GM19328 (cell line): ENCODE measurements at regions not wholly inside any gene's neighbourhood (a gene's known extent, or its start where the extent isn't known, plus 50 kb on each side); places are given as distances from the start of the nearest gene placed in this dataset.

ENCODE experiments used
- ATAC-seq: cut with Tn5 transposase; IDR thresholded peaks from one replicate; pipeline ENCODE4 v1.9.1; 2021; ENCODE audit warnings: mild to moderate bottlenecking, moderate library complexity; ENCODE audit not compliant: unreplicated experiment

DNA sequence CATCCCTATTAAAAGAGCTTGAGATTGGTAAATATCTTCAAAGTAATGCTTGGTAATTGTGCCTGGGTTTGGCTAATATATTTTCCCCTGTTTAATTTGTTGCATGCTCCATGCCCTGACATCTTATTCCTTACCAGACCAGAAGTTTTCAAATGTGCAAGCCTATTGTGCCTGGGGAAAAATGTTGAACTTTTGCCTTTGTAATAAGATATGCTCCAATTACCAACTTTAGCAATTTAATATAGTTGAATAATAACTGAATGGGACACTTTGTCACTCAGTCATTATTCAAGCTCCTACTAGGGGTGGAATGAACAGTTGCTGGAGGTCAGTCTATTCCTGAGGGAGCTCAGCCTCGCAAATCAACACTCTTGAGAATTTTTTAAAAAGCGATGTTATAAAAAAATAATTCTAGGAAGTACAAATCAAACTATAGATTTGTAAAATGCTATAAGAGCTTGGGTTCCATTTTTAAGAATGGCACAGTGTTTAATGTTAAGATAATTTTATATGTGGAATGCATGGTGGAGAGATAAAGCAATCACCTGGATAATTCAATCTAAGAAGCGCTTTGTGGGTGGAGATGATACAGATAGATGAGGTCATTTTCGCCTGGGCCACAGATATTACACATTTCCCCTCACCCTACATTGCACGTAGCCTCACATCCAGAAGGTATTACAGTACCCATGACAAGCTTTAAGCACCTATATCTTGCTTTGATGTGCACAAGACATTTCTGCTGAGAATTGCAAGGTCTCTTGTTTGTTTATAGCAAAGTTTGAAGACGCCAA lies 231.8 kb downstream of the PIK3R1 start:
- ATAC-seq: no peak

DNA sequence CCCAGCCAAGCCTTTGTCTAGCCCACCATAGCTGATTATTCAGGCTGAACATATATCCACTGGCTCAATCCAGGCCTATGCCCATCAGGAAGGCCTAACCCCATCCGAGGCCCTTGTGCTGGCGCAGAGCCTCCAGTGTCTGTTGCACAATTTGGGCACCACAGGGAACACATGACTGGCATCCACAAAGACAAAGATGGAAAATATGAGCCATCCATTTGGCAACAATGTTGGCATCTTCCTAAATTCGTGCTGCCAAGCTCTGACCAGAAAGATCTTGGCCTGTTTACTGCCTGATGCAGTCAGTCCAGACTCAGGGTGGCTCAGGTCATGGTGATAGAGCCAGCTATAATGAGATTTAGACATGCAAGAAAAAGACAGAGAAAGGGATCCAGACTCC lies 233.8 kb downstream of the PIK3R1 start:
- no peak for ATAC-seq

DNA sequence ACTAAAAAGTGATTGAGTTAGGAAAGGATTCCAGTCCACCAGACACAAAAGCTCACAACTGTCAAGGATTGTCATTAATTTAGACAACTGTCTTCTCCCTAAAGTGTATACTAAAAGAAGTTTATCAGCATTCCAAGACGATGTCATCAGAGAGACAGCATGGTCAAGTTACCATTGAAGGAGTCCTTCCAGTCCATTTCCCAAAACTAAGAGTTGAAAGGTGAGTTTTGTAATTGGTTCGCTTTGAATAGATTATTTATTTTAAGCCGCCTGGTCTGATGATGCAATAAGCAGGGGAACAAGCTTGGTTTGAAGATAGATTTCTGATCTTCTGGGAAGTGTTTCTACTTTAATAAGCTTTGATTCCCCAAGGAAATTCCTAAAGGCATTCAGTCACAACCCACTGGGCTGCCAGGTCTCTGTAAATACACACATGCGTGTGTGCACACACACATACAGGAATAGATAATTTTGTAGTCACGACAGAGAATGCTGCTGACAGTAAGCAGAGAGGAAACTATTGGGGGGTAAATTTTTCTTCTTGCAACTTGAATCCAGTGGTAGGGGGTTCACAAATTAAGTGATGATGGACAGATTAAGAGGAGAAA lies 234.8 kb downstream of the PIK3R1 start:
- ATAC-seq: no peak

DNA sequence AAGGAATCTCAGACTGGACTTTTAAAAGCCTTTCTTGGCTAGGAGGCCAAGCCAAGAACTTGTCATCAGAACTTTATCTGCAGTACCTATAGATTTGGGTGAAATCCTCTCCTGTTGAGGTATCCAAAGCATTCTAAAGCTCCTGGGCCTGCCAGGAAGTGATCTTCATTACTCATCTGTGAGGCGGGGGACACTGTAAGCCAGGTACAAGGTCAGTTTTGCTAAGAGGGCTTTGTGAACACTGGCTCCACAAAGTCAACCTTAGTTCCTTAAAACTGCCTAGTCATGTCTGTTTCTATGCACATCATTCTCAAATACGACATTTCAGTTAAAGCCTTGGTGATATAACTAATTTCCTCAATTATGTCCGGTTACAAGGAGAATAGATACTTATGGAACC lies 236.7 kb downstream of the PIK3R1 start:
- ATAC-seq: no peak

DNA sequence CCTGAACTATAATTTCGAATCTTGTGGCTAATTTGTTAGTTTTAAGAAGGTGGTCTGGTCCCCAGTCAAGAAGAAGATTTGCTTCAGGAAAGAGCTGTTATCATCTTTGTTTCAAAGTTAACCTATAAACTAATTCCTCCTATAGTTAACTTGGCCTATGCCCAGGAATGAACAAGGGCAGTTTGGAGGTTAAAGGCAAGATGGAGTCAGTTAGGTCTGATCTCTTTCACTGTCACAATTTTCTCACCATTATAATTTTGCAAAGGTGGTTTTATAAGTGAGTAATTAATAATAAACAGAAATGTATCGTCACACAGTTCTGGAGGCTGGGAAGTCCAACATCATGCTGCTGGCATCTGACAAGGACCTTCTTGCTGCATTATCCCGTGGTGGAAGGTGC lies 238.6 kb downstream of the PIK3R1 start:
- ATAC-seq: no peak

DNA sequence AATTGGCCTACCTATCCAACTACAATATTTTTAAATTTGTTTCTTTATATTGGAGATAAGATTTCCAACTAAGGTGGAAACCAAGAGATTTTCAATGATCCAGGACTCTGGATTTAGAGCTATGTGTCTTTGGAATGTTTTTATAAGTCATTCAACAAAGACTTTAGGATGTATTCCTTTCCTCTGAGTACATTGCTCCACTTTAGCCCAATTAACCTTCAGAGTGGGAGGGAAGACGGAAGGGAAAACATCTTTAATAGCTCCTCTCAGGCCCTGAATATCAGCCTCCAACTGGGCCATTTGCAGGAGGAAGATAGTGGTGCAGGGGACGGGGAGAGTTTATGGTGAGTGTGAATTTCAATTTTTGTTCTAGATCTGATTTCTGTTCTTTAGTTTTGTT lies 239.2 kb downstream of the PIK3R1 start:
- no peak for ATAC-seq

DNA sequence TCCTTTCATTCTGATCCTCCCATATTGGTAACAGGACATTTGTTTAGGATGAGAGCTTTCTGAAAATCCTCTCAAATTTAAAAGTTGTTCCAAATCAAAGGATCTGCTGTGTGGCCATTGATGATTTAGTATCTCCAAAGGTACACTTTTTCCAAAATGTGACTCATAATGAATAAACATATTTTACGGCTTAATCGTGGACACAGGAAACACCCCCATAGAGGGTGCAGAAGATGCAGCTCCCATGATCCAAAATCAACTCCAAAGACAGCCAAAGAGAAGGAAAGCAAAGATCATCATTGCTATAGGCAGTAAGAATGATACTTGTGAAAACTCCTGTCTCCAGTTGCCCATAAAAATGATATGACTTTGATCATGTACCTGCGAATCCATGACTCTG lies 239.7 kb downstream of the PIK3R1 start:
- ATAC-seq: no peak

DNA sequence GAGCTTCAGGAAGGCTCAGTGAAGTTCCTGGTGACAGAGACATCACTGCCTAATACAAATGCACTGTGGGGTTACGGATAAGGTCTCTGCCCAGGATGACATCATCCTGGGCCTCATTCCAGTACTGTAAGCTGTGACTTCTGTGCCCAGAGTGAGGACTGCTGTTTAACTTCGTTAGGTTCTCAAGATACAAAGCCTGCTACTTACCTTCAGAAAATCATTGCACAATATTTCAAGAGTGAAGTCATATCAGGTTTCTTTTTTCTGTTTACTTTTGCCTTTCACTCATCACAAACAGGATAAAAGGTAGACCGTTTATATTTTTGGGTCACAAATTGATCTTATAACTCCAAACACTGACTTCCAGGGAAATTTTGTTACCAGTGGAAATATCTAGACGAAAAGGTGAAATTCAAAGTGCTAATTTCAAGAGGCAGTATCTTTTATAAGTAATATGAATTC lies 241.2 kb downstream of the PIK3R1 start:
- ATAC-seq: no peak

DNA sequence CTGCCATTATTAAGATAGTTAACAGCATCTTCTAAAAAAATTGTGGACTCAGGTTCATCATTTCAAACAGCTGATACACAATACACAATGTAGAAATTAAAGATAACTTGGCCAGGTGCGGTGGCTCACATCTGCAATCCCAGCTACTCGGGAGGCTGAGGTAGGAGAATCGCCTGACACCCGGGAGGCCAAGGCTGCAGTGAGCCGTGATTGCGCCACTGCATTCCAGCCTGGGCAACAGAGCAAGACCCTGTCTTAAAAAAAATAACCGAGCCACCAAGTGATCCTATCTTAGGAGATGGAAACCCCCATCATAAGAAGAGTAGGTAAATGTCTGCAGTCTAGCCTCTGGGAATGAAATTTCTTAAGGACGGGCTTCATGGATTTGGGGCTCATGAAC lies 241.7 kb downstream of the PIK3R1 start:
- ATAC-seq: no peak

DNA sequence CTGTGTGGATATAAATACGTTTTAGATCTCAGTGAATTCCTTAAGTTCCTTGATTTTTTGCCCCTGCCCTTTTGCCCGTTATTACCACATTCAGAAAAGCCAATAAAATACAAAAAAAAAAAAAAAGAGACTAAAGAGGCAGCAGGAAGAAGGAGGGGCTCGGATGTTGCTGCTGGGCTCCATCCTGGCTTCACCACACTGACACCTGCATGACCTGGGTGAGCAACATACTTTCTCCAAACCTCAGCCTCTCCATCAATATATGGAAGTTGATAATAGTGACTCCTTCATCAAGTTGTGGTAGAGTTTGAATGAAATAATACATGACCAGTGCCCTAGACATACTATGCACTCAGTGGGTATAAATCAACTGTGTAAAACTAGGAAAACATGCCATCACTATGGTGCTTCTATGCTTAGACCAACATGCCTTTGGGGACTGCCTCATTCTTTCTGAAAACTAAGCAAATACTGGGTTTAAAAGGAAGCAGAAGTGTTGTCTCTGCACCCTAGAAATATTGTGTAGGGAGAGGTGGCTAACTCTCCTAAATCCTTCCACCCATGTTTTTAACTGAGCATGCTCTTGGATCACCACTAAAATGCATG lies 243.0 kb downstream of the PIK3R1 start:
- ATAC-seq: no peak

DNA sequence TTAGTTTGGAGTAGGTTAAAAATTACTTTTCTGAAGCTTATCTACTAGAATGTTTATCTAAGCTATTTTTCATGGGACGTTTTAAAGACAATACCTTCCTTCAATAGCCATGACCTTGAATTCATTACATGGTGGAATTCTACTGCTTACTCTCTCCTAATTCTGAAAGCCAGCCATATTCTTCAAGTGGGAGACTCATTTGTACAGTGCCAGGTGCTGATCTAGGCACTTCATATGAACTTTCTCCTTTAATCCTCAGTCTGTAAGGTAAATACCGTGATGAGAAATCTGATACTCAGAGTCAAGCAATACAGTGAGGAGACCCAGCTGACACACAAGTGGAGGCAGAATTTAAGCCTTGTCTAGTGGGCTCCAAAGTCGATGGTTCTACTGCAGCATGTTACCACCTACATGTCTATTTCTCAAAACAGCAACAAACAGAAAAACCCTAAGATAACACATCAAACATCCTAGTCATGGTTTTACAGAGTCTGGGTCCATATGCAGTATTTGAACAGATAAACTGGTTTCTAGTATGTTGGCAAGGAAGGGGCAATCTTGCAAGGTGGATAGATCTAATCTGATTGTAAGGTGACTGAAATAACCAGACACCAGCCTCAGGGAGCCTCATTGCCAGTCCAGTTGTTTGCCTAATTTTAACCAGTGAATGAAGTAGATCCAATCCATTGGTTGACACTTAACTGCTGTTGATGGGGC lies 243.7 kb downstream of the PIK3R1 start:
- no peak for ATAC-seq

DNA sequence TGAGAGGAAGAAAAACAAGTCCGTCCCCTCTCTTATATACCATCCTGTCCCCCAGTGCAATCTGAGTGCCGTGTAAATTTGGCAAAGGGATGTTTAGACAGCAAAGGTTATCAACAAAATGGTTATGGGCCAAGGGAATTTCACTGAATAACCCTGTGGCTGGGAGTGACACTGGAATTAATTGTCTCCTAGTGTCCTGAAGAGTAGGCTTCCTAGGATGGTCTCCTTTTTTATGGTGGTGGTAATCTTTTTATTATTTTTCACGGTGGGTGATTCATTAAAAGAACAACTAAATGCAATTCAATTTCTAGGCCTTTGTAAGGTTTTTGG lies 244.2 kb downstream of the PIK3R1 start:
- no peak for ATAC-seq

DNA sequence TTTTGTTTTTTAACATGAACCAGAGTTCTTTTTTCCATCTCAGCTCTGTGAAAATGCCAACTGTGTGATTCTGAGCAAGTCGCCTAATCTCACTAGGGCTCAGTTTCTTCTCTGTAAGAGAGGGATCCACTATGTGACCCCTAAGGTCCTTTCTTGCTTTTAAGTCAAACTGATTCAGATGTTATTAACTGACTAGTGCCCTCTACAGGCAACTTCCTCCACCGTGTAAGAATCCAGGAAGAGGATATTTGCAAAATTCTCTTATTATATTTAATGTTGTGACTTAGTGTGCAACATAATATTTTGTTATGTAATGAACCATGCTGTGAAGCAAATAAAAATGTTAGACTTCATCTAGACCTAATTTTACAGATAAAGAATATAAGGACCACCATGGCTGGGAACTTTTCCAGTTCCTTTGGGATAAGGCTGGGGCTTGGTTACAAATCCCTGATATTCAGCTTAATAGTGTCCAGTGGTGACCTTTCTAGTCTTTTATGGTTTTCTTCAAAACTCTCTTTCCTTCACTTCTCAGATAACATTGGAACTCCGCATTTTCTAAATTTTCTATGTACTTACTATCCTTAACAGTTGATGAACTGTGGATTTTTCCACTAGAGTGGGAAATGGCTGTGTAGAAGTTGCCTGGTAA lies 244.7 kb downstream of the PIK3R1 start:
- no peak for ATAC-seq

DNA sequence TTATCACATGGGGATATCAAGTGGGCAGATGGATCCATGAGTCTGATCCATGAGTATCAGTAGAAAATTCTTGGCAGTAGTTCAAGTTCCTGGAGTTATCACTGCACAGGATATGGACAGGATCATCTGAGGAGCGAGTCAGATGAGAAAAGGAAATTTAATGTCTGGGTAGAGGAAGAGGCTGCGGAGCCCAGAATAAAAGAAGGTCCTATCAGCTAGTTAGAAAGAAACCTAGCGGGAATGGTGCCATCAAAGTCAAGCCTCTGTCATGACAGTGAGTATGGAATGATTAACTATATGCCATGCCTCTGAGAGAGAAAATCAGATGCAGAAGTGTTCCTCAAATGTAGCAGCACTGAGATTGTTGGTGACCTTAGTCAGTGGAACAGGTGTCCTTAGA lies 248.1 kb downstream of the PIK3R1 start:
- no peak for ATAC-seq

DNA sequence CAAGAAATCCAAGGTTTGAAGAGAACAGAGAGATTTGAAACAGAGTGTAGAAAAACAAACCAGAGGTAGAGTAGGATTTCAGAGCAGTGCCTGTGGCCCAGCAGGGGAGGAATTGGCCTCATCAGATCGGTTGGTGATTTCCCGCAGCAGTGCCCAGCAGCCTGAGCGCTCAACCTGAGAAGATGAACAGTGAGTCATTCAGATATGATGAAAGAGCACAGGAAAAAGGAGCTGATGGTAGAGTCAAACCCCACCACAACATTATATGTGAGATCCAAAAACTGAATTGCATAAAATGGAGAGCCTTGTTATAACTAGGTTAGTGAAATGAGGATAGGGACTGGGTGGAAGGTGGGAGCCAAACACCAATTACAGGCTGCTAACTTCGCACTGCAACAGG lies 248.9 kb downstream of the PIK3R1 start:
- no peak for ATAC-seq

DNA sequence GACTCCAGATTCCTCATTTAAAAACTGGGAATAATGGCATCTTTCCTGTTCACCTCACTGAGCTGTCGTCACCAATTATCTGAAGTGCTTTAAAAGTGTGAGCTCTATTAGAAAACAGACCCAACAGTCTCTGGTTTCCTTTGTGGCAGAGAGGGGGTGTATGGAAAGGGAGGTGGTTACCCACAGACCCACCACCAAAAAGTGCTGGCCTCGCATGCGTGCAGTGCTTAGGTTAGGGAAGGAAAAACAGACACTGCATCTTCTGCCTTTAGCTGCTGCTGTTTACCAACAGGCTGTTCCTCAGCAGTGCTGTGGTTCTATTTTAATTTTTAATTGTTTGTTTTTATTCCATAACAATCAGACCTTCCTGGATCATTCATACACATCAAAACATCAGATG lies 249.6 kb downstream of the PIK3R1 start:
- no peak for ATAC-seq

DNA sequence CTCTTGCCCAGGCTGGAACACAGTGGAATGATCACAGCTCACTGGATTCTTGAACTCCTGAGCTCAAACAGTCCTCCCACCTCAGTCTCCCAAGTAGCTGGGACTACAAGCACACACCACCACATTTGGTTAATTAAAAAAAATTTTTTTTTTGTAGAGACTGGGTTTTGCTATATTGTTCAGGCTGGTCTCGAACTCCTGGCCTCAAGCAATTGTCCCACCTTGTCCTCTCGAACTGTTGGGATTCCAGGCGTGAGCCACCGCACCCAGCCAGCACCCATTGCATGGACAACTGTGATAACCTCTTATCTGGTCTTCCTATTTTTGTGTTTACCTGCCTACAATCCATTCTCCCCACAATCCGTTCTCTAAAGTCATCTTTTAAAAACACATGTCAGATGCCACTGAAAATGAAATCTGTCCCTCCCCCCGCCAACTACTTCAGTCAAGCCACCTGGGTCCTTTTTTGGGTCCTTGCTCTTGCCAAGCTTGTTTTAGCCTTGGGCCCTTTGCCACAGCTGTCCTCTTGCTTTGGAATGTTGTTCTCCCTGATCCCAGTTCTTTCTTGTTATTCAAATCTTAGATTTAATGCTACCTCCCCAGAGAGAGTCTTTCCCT lies 250.5 kb downstream of the PIK3R1 start:
- ATAC-seq: no peak

DNA sequence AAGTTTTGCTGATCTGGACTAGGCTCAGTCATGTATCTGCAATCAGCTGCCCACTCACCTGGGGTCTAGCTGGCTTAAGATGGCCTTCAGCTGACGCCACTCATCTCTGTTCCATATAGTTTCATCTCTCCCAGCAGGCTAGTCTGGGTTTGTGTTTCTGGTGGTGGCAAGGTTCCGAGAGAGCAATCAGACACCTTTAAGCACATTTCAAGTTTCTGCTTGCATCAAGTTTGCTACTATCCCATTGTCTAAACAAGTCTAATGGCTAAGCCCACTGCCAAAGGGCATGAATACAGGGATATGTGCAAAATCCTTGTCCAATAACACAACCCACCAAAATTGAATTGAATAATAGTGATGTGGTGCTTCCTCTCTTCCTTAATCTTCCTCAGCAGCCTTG lies 251.7 kb downstream of the PIK3R1 start:
- no peak for ATAC-seq

DNA sequence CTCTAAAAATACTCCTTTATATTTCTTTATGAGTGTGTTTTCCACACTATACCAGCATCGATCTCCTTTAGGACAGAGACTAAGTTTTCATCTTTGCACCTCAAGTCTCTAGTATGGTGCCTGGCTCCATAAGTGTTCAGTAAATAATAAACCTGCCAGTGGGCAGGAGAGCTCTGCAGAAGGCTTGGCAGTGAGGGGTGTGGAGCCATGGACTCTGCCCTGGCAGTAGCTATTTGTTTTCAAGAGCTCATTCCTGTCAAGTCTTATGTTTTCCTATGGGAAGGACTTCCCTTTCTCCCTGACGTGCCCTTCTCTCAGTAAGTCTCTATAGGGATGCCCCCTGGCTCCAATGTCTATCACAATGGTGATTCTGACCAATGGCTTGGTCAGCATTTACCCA lies 252.2 kb downstream of the PIK3R1 start:
- no peak for ATAC-seq

DNA sequence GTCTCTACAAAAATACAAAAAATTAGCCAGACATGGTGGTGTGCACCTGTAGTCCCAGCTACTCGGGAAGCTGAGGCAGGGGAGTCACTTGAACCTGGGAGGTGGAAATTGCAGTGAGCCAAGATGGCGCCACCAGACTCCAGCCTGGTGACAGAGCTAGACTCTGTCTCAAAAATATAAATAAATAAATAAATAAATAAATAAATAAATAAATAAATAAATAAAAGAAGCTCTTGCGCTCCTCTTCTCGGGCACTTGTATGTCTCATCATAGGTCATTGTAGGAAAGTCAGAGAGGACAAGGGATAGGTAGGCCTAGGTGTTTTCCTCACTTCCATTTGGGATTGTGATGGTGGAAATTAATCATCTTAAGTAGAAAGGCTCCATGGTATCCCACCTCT lies 252.8 kb downstream of the PIK3R1 start:
- ATAC-seq: no peak

DNA sequence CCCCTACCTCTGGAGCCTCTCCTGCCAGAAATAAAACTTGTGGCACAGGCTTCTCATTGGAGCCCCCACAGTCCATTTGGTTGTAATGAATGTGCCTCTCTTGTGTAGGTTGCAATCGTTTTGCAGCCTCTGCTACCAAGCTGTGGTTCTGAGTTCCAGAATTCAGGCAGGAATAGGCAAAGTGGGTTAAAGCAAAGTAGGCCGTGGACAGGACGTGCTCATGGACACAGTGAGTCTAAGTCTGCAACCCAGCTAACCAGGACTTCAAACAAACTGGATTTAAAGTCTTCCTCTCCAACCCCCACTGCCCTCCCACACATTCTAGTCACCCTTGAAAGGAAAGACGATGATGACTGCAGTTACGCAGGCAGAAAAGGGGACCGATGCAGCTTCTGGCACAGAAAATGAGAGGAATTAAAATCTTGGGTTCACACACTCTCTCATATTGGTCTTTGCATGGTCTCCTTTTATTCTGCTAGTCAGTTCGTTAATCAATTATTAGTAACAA lies 260.0 kb downstream of the PIK3R1 start:
- no peak for ATAC-seq
